GM06990 (cell line): ENCODE measurements at regions not wholly inside any gene's neighbourhood (a gene's known extent, or its start where the extent isn't known, plus 50 kb on each side); places are given as distances from the start of the nearest gene placed in this dataset.

Source experiments
- DNase-seq: peaks from one replicate; pipeline ENCODE4 v3.0.0-alpha.2; 2011; ENCODE audit not compliant: insufficient read length; ENCODE audit errors: extremely low read depth
- H3K27me3 ChIP-seq: replicated peaks from 2 replicates; pipeline ENCODE4 v1.6.0; 2011; ENCODE audit warnings: low read length; ENCODE audit not compliant: control insufficient read depth, insufficient read depth
- H3K36me3 ChIP-seq: 2 replicates; pipeline ENCODE4 v1.5.1; 2011; ENCODE audit warnings: low read length; ENCODE audit not compliant: control insufficient read depth, insufficient read depth
- H3K4me3 ChIP-seq: replicated peaks from 2 replicates; pipeline ENCODE4 v1.5.1; 2011; ENCODE audit warnings: low read depth, mild to moderate bottlenecking, control low read depth, low read length
- CTCF ChIP-seq: IDR thresholded peaks from 2 replicates; pipeline ENCODE4 v1.5.1; 2011; ENCODE audit warnings: low read length, control low read depth, mild to moderate bottlenecking, inconsistent platforms; ENCODE audit not compliant: insufficient read depth, poor library complexity, severe bottlenecking

- no peak for TF ChIP-seq CTCF
- no peak overlapping the region for H3K4me3 ChIP-seq
- no peak for DNase-seq
Observed at GRCh38 chr17:65468321-65468720, 93.1 kb downstream of the AXIN2 start.

GRCh38 chr17:65467156-65467555, 94.3 kb downstream of the AXIN2 start:
- no peak overlapping the region for H3K4me3 ChIP-seq
- H3K27me3 ChIP-seq = no peaks in the 10 kb centered on the region; the same call in 1 of the 2 replicates
- no peak for TF ChIP-seq CTCF
- DNase-seq = no peak
- no peaks in the 10 kb centered on the region for H3K36me3 ChIP-seq

More at GRCh38 chr17:65468321-65468720, 93.1 kb downstream of the AXIN2 start:
- H3K27me3 ChIP-seq = peaks cover 1% of the 10 kb centered on the region; the same call in 1 of the 2 replicates
- no peaks in the 10 kb centered on the region for H3K36me3 ChIP-seq

GRCh38 chr17:65466547-65466946, 94.9 kb downstream of the AXIN2 start:
- Histone ChIP-seq H3K36me3 (no peaks in the 10 kb centered on the region), H3K27me3 (peaks cover under 1% of the 10 kb centered on the region), H3K4me3 (no peak overlapping the region)
- TF ChIP-seq CTCF = no peak
- no peak for DNase-seq

- Histone ChIP-seq H3K27me3 (peaks cover 2% of the 10 kb centered on the region; the same call in 1 of the 2 replicates), H3K4me3 (no peak overlapping the region), H3K36me3 (no peaks in the 10 kb centered on the region)
- TF ChIP-seq CTCF = no peak
- no peak for DNase-seq
Observed at GRCh38 chr17:65463242-65463641, 98.2 kb downstream of the AXIN2 start.

- no peak overlapping the region for H3K4me3 ChIP-seq
- H3K27me3 ChIP-seq = peaks cover 2% of the 10 kb centered on the region; the same call in 1 of the 2 replicates
- no peaks in the 10 kb centered on the region for H3K36me3 ChIP-seq
- no peak for DNase-seq
- TF ChIP-seq CTCF = no peak
Observed at GRCh38 chr17:65459677-65460347, 101.6 kb downstream of the AXIN2 start.
